Smooth muscle cell (in vitro differentiated cells): ENCODE measurements at regions not wholly inside any gene's neighbourhood (a gene's known extent, or its start where the extent isn't known, plus 50 kb on each side); places are given as distances from the start of the nearest gene placed in this dataset.

Source experiments
- DNase-seq: peaks from one replicate; lab custom pipeline; 2025; ENCODE audit not compliant: unreplicated experiment; lab: John Stamatoyannopoulos, UW
- H2AFZ ChIP-seq: fragments of 200-600 bp; sonication (generic); 2 replicates; pipeline ENCODE4 v1.6.0; 2016; ENCODE audit warnings: antibody characterized with exemption, low read depth, mild to moderate bottlenecking
- H3F3A ChIP-seq: fragments of 200-600 bp; sonication (generic); 2 replicates; pipeline ENCODE4 v1.6.0; 2017; ENCODE audit warnings: antibody characterized with exemption, low read depth
- H3K27ac ChIP-seq: fragments of 200-600 bp; sonication (generic); 2 replicates; pipeline ENCODE4 v1.5.1; 2016; ENCODE audit warnings: low read depth, mild to moderate bottlenecking
- H3K27me3 ChIP-seq: fragments of 200-600 bp; sonication (generic); 2 replicates; pipeline ENCODE4 v1.6.1; 2016; ENCODE audit warnings: low read depth, mild to moderate bottlenecking
- H3K36me3 ChIP-seq: fragments of 200-600 bp; sonication (generic); 2 replicates; pipeline ENCODE4 v1.5.1; 2016; ENCODE audit warnings: low read depth
- H3K4me1 ChIP-seq: fragments of 200-600 bp; sonication (generic); 2 replicates; pipeline ENCODE4 v1.5.1; 2016; ENCODE audit warnings: low read depth
- H3K4me2 ChIP-seq: fragments of 200-600 bp; sonication (generic); 2 replicates; pipeline ENCODE4 v1.6.0; 2016; ENCODE audit warnings: mild to moderate bottlenecking
- H3K4me3 ChIP-seq: fragments of 200-600 bp; sonication (generic); 2 replicates; pipeline ENCODE4 v1.5.1; 2016; ENCODE audit warnings: mild to moderate bottlenecking
- H3K79me2 ChIP-seq: fragments of 200-600 bp; sonication (generic); 2 replicates; pipeline ENCODE4 v1.6.0; 2016; ENCODE audit warnings: low read depth, mild to moderate bottlenecking
- H3K9ac ChIP-seq: fragments of 200-600 bp; sonication (generic); 2 replicates; pipeline ENCODE4 v1.6.0; 2016; ENCODE audit warnings: low read depth
- H3K9me3 ChIP-seq: fragments of 200-600 bp; sonication (generic); replicated peaks from 2 replicates; pipeline ENCODE4 v1.5.1; 2016; ENCODE audit warnings: low read depth
- H4K20me1 ChIP-seq: fragments of 200-600 bp; sonication (generic); 2 replicates; pipeline ENCODE4 v1.6.0; 2016; ENCODE audit warnings: low read depth
- CTCF ChIP-seq: fragments of 200-600 bp; sonication (generic); IDR thresholded peaks from 2 replicates; pipeline ENCODE4 v1.5.1; 2017; ENCODE audit warnings: borderline replicate concordance, mild to moderate bottlenecking, antibody characterized with exemption; ENCODE audit not compliant: insufficient read depth, poor library complexity, severe bottlenecking
- WGBS: methylation state at CpG from one replicate; pipeline ENCODE4 v1.1.7; 2016; ENCODE audit warnings: low lambda C conversion rate; 5-methylcytosine and 5-hydroxymethylcytosine counted together

DNA sequence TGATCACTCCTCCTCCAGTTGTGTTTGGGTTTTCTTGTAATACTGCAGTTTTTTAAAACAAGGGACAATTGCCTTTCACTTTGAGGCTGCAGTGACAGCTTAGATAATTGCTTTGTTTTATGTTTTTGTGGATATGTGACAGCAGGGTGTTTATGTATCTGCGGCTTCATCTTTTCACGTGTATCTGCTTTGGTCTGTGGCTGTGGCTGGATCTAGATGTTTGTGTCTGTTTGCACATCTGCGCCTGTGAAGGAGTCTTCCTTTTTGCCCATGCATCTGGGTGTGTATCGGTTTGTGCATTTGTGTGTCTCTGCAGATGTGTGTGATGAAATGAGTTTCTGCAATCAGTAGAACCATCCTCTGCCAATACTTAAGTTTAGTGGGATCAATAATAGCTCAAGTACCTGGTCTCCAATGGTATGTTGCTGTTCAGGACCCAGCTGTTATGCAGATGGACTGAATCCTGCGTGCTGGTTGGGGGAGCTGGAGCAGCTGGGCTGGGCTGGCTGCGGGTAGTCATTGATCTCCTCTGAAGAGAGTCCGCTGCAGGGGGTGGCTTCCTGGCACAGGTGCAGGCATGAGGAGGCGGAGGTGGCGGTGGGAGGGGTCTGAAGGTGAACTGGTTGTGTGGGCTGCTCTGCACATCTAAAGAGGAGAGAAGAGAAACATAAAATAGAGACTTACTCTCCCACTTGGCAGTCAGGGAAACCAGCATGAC is 390.3 kb downstream of the SH2D1A start:
- Histone ChIP-seq H3K4me2 (no peak overlapping the region), H3K4me1 (no peaks in the 10 kb centered on the region), H3K4me3 (no peak overlapping the region), H2AFZ (no peak overlapping the region), H3K27ac (no peak overlapping the region), H3K27me3 (no peaks in the 10 kb centered on the region), H3K9me3 (no peaks in the 10 kb centered on the region), H3K9ac (no peak overlapping the region), H3K79me2 (no peaks in the 10 kb centered on the region), H4K20me1 (no peaks in the 10 kb centered on the region), H3K36me3 (no peaks in the 10 kb centered on the region), H3F3A (no peaks in the 10 kb centered on the region)
- no peak for DNase-seq
- TF ChIP-seq CTCF: no peak
- WGBS: 53% methylated on average over 8 of the region's 9 CpGs

DNA sequence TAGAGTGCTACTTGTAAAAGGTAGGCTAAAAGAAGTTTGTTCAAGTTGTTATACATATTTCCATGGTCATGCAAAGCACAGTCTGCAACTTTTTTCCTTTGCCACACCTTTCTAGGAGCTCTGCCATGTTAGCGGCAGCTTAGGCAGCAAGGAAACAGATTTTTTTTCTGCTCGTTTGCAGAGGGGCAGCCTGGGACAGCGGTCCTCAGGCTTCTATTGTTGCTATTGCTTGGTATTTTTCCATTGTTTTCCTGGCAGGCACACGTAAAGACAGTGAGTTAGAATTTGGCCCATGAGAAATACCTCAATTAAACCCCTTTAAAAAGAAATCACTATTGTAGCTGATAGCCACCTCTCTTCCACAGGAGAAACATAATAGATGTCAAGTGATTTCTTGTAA is 391.4 kb downstream of the SH2D1A start:
- Histone ChIP-seq H3K27me3 (no peaks in the 10 kb centered on the region), H3K9me3 (no peaks in the 10 kb centered on the region), H2AFZ (no peak overlapping the region), H3K4me1 (no peaks in the 10 kb centered on the region), H3K36me3 (no peaks in the 10 kb centered on the region), H3K4me2 (no peak overlapping the region), H3K4me3 (no peak overlapping the region), H4K20me1 (no peaks in the 10 kb centered on the region), H3K79me2 (no peaks in the 10 kb centered on the region), H3K27ac (no peak overlapping the region), H3F3A (no peaks in the 10 kb centered on the region), H3K9ac (no peak overlapping the region)
- DNase-seq: no peak
- 50% methylated on average over 4 of the region's 4 CpGs for WGBS
- TF ChIP-seq CTCF: no peak

DNA sequence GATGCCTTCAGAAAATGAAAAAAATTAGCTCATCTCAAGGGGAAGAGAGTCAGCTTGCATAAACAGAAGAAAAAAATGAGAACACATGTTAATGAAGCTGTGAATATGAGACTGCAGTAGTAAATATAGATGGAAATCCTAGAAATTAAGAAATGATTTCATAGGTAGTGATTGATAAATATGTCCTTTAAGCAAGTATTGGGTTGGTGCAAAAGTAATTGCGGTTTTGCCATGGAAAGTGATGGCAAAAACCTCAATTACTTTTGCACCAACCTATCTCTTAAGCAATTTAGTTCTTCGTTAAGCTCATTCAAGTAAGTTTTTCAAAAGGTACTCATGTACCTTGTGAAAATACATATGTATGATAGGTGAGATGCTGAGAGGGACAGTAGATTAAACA is 400.9 kb downstream of the SH2D1A start:
- no peaks in the 10 kb centered on the region for H3K36me3 ChIP-seq
- H3K27me3 ChIP-seq: no peaks in the 10 kb centered on the region
- no peaks in the 10 kb centered on the region for H3K9me3 ChIP-seq
- TF ChIP-seq CTCF: no peak
- no peaks in the 10 kb centered on the region for H3K4me1 ChIP-seq
- DNase-seq: no peak
- H3K4me3 ChIP-seq: no peak overlapping the region
- no peak overlapping the region for H3K4me2 ChIP-seq
- no peak overlapping the region for H3K27ac ChIP-seq
- H4K20me1 ChIP-seq: no peaks in the 10 kb centered on the region
- H2AFZ ChIP-seq: no peak overlapping the region
- no peak overlapping the region for H3K9ac ChIP-seq
- H3K79me2 ChIP-seq: no peaks in the 10 kb centered on the region
- no peaks in the 10 kb centered on the region for H3F3A ChIP-seq
- 61% methylated on average over 2 of the region's 2 CpGs for WGBS

DNA sequence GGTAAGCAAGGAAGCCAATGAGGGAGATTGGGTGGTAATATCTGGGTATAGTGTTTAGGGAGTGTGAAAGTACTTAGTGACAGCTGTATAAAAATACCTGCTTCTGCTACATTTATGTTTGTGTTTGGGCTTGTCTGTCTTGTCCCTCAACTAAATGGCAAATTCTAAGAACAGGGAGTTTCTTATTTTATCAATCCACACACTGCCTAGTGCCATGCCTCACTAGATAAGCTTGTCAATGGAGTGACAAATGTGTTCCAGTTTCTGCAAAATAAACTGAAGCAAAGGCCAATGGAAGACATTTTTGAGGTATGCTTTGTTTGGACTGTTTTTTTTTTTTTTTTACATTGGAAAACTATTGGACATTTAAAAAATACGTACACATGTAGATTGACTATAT is 418.0 kb downstream of the SH2D1A start:
- Histone ChIP-seq H3K4me1 (no peaks in the 10 kb centered on the region), H3K4me2 (no peak overlapping the region), H3K27ac (no peak overlapping the region), H2AFZ (no peak overlapping the region), H3F3A (no peaks in the 10 kb centered on the region), H3K9me3 (peaks cover 3% of the 10 kb centered on the region), H3K4me3 (no peak overlapping the region), H3K79me2 (no peaks in the 10 kb centered on the region), H3K9ac (no peak overlapping the region), H3K27me3 (no peaks in the 10 kb centered on the region), H4K20me1 (no peaks in the 10 kb centered on the region), H3K36me3 (no peaks in the 10 kb centered on the region)
- DNase-seq: no peak
- TF ChIP-seq CTCF: no peak
- WGBS: 70% methylated on average over 1 of the region's 1 CpG
